Thyroid gland (tissue), 4 donors: ENCODE measurements at regions not wholly inside any gene's neighbourhood (a gene's known extent, or its start where the extent isn't known, plus 50 kb on each side); places are given as distances from the start of the nearest gene placed in this dataset.

Experiments used
- POLR2A ChIP-seq, 2 donors: fragments of 450-650 bp; IDR thresholded peaks; one replicate each; pipeline ENCODE4 v1.6.1; 2017; ENCODE audit warnings: antibody characterized with exemption in 2 of 2, mild to moderate bottlenecking in 2 of 2, moderate library complexity in 1 of 2
- TF ChIP-seq, protein P1 (sequence below), 6 experiments: fragments of 200-600 bp in 3 of 6; fragments of 450-650 bp in 3 of 6; sonication (generic) in 3 of 6; IDR thresholded peaks; one replicate each; pipeline ENCODE4 v1.5.1; 2016 to 2019; ENCODE audit warnings: antibody characterized with exemption in 6 of 6, mild to moderate bottlenecking in 2 of 6, inconsistent platforms in 1 of 6, moderate library complexity in 1 of 6

DNA sequence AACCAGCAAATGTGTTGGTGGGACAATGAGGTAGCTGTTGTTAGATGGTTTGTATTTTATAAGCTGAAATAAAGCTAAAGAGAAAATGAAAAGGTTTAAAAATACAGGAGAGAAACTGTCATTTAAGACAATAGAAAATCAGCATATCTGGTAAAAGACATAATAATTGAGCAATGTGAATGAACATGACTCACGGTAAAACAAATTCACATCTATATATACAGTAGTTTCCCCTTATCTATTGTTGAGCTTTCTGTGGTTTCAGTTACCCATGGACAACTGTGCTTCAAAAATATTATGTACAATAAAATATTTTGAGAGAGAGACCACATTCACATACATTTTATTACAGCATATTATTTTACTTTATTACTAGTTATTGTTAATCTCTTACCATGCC, 1649.8 kb downstream of the EFNA5 start:
- TF ChIP-seq, protein P1, sequence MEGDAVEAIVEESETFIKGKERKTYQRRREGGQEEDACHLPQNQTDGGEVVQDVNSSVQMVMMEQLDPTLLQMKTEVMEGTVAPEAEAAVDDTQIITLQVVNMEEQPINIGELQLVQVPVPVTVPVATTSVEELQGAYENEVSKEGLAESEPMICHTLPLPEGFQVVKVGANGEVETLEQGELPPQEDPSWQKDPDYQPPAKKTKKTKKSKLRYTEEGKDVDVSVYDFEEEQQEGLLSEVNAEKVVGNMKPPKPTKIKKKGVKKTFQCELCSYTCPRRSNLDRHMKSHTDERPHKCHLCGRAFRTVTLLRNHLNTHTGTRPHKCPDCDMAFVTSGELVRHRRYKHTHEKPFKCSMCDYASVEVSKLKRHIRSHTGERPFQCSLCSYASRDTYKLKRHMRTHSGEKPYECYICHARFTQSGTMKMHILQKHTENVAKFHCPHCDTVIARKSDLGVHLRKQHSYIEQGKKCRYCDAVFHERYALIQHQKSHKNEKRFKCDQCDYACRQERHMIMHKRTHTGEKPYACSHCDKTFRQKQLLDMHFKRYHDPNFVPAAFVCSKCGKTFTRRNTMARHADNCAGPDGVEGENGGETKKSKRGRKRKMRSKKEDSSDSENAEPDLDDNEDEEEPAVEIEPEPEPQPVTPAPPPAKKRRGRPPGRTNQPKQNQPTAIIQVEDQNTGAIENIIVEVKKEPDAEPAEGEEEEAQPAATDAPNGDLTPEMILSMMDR (IDR thresholded peaks at IDR 0.05), result no peak
- TF ChIP-seq POLR2A (IDR thresholded peaks at IDR 0.05), result no peak
